GM23248 (cell line): ENCODE measurements at regions not wholly inside any gene's neighbourhood (a gene's known extent, or its start where the extent isn't known, plus 50 kb on each side); places are given as distances from the start of the nearest gene placed in this dataset.

Source experiments
- DNase-seq: peaks from one replicate; pipeline ENCODE4 v3.0.0-alpha.2; 2015
- H2AFZ ChIP-seq: fragments of 200-600 bp; sonication (generic); 2 replicates; pipeline ENCODE4 v1.6.1; 2016; ENCODE audit warnings: antibody characterized with exemption
- H3F3A ChIP-seq: fragments of 200-600 bp; sonication (generic); 2 replicates; pipeline ENCODE4 v1.6.1; 2016; ENCODE audit warnings: mild to moderate bottlenecking, antibody characterized with exemption, mixed run types; ENCODE audit not compliant: insufficient read depth
- H3K27ac ChIP-seq: fragments of 200-600 bp; sonication (generic); 2 replicates; pipeline ENCODE4 v1.5.1; 2016; ENCODE audit warnings: mild to moderate bottlenecking
- H3K27me3 ChIP-seq: fragments of 200-600 bp; sonication (generic); replicated peaks from 2 replicates; pipeline ENCODE4 v1.6.1; 2016; ENCODE audit warnings: mild to moderate bottlenecking; ENCODE audit not compliant: insufficient read depth
- H3K36me3 ChIP-seq: fragments of 200-600 bp; sonication (generic); 2 replicates; pipeline ENCODE4 v1.6.1; 2016; ENCODE audit warnings: low read depth, mild to moderate bottlenecking
- H3K4me1 ChIP-seq: fragments of 200-600 bp; sonication (generic); 2 replicates; pipeline ENCODE4 v1.6.1; 2016; ENCODE audit warnings: mild to moderate bottlenecking; ENCODE audit not compliant: insufficient read depth
- H3K4me2 ChIP-seq: fragments of 200-600 bp; sonication (generic); one replicate; pipeline ENCODE4 v1.6.1; 2016; ENCODE audit warnings: mild to moderate bottlenecking; ENCODE audit not compliant: unreplicated experiment
- H3K4me3 ChIP-seq: fragments of 200-600 bp; sonication (generic); 2 replicates; pipeline ENCODE4 v1.5.1; 2016; ENCODE audit warnings: mild to moderate bottlenecking
- H3K79me2 ChIP-seq: fragments of 200-600 bp; sonication (generic); 2 replicates; pipeline ENCODE4 v1.6.1; 2016; ENCODE audit warnings: mild to moderate bottlenecking; ENCODE audit not compliant: insufficient read depth
- H3K9ac ChIP-seq: fragments of 200-600 bp; sonication (generic); 2 replicates; pipeline ENCODE4 v1.6.1; 2016; ENCODE audit warnings: mild to moderate bottlenecking
- H3K9me2 ChIP-seq: fragments of 200-600 bp; sonication (generic); 2 replicates; pipeline ENCODE4 v1.6.1; 2016; ENCODE audit warnings: mixed run types, mild to moderate bottlenecking, moderate library complexity; ENCODE audit not compliant: insufficient read depth
- H3K9me3 ChIP-seq: fragments of 200-600 bp; sonication (generic); one replicate; pipeline ENCODE4 v1.6.1; 2017; ENCODE audit warnings: low read depth
- H4K20me1 ChIP-seq: fragments of 200-600 bp; sonication (generic); 2 replicates; pipeline ENCODE4 v1.6.0; 2016; ENCODE audit not compliant: insufficient read depth
- EZH2 ChIP-seq: fragments of 200-600 bp; sonication (generic); IDR thresholded peaks from 2 replicates; pipeline ENCODE4 v1.6.1; 2018; ENCODE audit warnings: antibody characterized with exemption, mild to moderate bottlenecking; ENCODE audit not compliant: insufficient read depth, poor library complexity, severe bottlenecking
- EZH2phosphoT487 ChIP-seq: fragments of 200-600 bp; sonication (generic); IDR thresholded peaks from 2 replicates; pipeline ENCODE4 v1.6.1; 2018; ENCODE audit warnings: antibody characterized with exemption, moderate library complexity, mild to moderate bottlenecking, low read depth; ENCODE audit not compliant: insufficient read depth
- WGBS, 2 experiments: methylation state at CpG; one replicate each; pipeline ENCODE4 v1.1.6; 2015 to 2017; ENCODE audit warnings: low lambda C conversion rate in 2 of 2, low coverage in 1 of 2; ENCODE audit errors: missing lambda C conversion rate in 2 of 2; 5-methylcytosine and 5-hydroxymethylcytosine counted together
- in situ Hi-C: fragments of 300-500 bp; cut with MboI; formaldehyde crosslinking; loops from 2 replicates; pipeline ENCODE4 v1.15.0; 2020

GRCh38 chr17:77474292-77474988 is 333.7 kb downstream of the SEC14L1 start:
- Histone ChIP-seq H3K36me3 (no peaks in the 10 kb centered on the region), H3F3A (peaks cover 62% of the 10 kb centered on the region), H3K4me2 (peak overlapping the region; percentile 73), H3K4me1 (peaks cover 79% of the 10 kb centered on the region), H3K4me3 (0 out of 2 replicates have a peak overlapping the region, but pooled peaks have one; percentile 3), H3K9me2 (no peaks in the 10 kb centered on the region), H2AFZ (no peak overlapping the region), H3K9ac (peak overlapping the region; percentile 36; the same call in 1 of the 2 replicates), H3K79me2 (peaks cover 90% of the 10 kb centered on the region), H3K27ac (peak overlapping the region; percentile 37), H4K20me1 (peaks cover 69% of the 10 kb centered on the region), H3K9me3 (no peaks in the 10 kb centered on the region), H3K27me3 (no peaks in the 10 kb centered on the region)
- no peak for TF ChIP-seq EZH2phosphoT487
- no peak for TF ChIP-seq EZH2
- WGBS, 2 experiments, result 83 to 85% methylated on average over 12 of the region's 12 CpGs
- in situ Hi-C loops, result no loop called here
- DNase-seq, result peak; percentile 52

GRCh38 chr17:77475016-77475976 is 334.5 kb downstream of the SEC14L1 start:
- H4K20me1 ChIP-seq, result peaks cover 62% of the 10 kb centered on the region
- H3K4me2 ChIP-seq, result peak overlapping the region; percentile 73
- no peaks in the 10 kb centered on the region for H3K36me3 ChIP-seq

GRCh38 chr17:77476006-77476405 is 335.2 kb downstream of the SEC14L1 start:
- H3K4me1 ChIP-seq, result peaks cover 73% of the 10 kb centered on the region
- no peak overlapping the region for H2AFZ ChIP-seq
- no peaks in the 10 kb centered on the region for H3K27me3 ChIP-seq
- H3K9ac ChIP-seq, result peak overlapping the region; percentile 66
- peak; percentile 73 for DNase-seq
- H3K9me2 ChIP-seq, result no peaks in the 10 kb centered on the region
- peak overlapping the region; percentile 89 for H3K27ac ChIP-seq
- H3K9me3 ChIP-seq, result no peaks in the 10 kb centered on the region
- peaks cover 90% of the 10 kb centered on the region for H3K79me2 ChIP-seq
- no peak overlapping the region for H3K4me3 ChIP-seq
- H3K4me2 ChIP-seq, result peak overlapping the region; percentile 73
- peaks cover 69% of the 10 kb centered on the region for H3F3A ChIP-seq
- in situ Hi-C loops, result no loop called here
- 22 to 23% methylated on average over 6 to 7 of the region's 7 CpGs for WGBS, 2 experiments
- no peak for TF ChIP-seq EZH2
- no peak for TF ChIP-seq EZH2phosphoT487
- no peaks in the 10 kb centered on the region for H3K36me3 ChIP-seq
- peaks cover 55% of the 10 kb centered on the region for H4K20me1 ChIP-seq

More at GRCh38 chr17:77475016-77475976, 334.5 kb downstream of the SEC14L1 start:
- H3K4me3 ChIP-seq, result 0 out of 2 replicates have a peak overlapping the region, but pooled peaks have one; percentile 3
- peaks cover 69% of the 10 kb centered on the region for H3F3A ChIP-seq
- in situ Hi-C loops, result no loop called here
- H3K27ac ChIP-seq, result peak overlapping the region; percentile 89
- H3K79me2 ChIP-seq, result peaks cover 90% of the 10 kb centered on the region
- no peaks in the 10 kb centered on the region for H3K9me2 ChIP-seq
- no peaks in the 10 kb centered on the region for H3K27me3 ChIP-seq
- H2AFZ ChIP-seq, result no peak overlapping the region
- H3K4me1 ChIP-seq, result peaks cover 79% of the 10 kb centered on the region
- no peaks in the 10 kb centered on the region for H3K9me3 ChIP-seq
- 25 to 28% methylated on average over 27 of the region's 27 CpGs for WGBS, 2 experiments
- H3K9ac ChIP-seq, result peak overlapping the region; percentile 66
- no peak for TF ChIP-seq EZH2
- 0 out of 2 replicates have a peak, but pooled peaks have one; percentile 61 for TF ChIP-seq EZH2phosphoT487
- DNase-seq, result peak; percentile 90

GRCh38 chr17:77476498-77476897 is 335.7 kb downstream of the SEC14L1 start:
- TF ChIP-seq EZH2phosphoT487 (no peak), EZH2 (no peak)
- Histone ChIP-seq H4K20me1 (peaks cover 51% of the 10 kb centered on the region), H3K79me2 (peaks cover 90% of the 10 kb centered on the region), H3K27ac (peak overlapping the region; percentile 89), H3K9me3 (no peaks in the 10 kb centered on the region), H3F3A (peaks cover 69% of the 10 kb centered on the region), H3K4me2 (peak overlapping the region; percentile 73), H3K9ac (peak overlapping the region; percentile 66), H2AFZ (no peak overlapping the region), H3K27me3 (no peaks in the 10 kb centered on the region), H3K4me3 (no peak overlapping the region), H3K36me3 (no peaks in the 10 kb centered on the region), H3K9me2 (no peaks in the 10 kb centered on the region), H3K4me1 (peaks cover 68% of the 10 kb centered on the region)
- no peak for DNase-seq
- 71% methylated on average over 8 of the region's 8 CpGs for WGBS, 2 experiments
- in situ Hi-C loops, result no loop called here
